ENCODE measurements at regions not wholly inside any gene's neighbourhood (a gene's known extent, or its start where the extent isn't known, plus 50 kb on each side); places are given as distances from the start of the nearest gene placed in this dataset.

GRCh38 chr2:111712361-111712760 lies 171.6 kb downstream of the ANAPC1 start:
- Mint-ChIP-seq H3K9me3 (no peaks in the 10 kb centered on the region), H3K4me1 (no peaks in the 10 kb centered on the region), H3K36me3 (no peaks in the 10 kb centered on the region), H3K27me3 (peaks cover 4% of the 10 kb centered on the region), H3K27ac (no peak overlapping the region), H3K4me3 (no peak overlapping the region)
- no peak for DNase-seq (ENCODE audit: low spot score in 2 of 2)
- no peak for ATAC-seq (ENCODE audit: low read depth)

- Mint-ChIP-seq H3K36me3 (no peaks in the 10 kb centered on the region), H3K27me3 (peaks cover 4% of the 10 kb centered on the region), H3K27ac (no peak overlapping the region), H3K9me3 (no peaks in the 10 kb centered on the region), H3K4me1 (no peaks in the 10 kb centered on the region), H3K4me3 (no peak overlapping the region)
- DNase-seq (ENCODE audit: low spot score in 2 of 2) (no peak), ATAC-seq (ENCODE audit: low read depth) (no peak)
These were observed 171.0 kb downstream of the ANAPC1 start for GRCh38 chr2:111712940-111713515.

- H3K4me3 Mint-ChIP-seq, result no peak overlapping the region
- no peaks in the 10 kb centered on the region for H3K4me1 Mint-ChIP-seq
- H3K27ac Mint-ChIP-seq, result no peak overlapping the region
- H3K36me3 Mint-ChIP-seq, result no peaks in the 10 kb centered on the region
- no peaks in the 10 kb centered on the region for H3K9me3 Mint-ChIP-seq
- no peak for ATAC-seq (ENCODE audit: low read depth)
- no peak for DNase-seq (ENCODE audit: low spot score in 2 of 2)
- peaks cover 4% of the 10 kb centered on the region for H3K27me3 Mint-ChIP-seq
These were observed 167.7 kb downstream of the ANAPC1 start for GRCh38 chr2:111715987-111716904.

GRCh38 chr2:111716905-111717775 lies 166.9 kb downstream of the ANAPC1 start:
- Mint-ChIP-seq H3K36me3 (no peaks in the 10 kb centered on the region), H3K9me3 (no peaks in the 10 kb centered on the region), H3K4me1 (no peaks in the 10 kb centered on the region), H3K27ac (no peak overlapping the region), H3K27me3 (peaks cover under 1% of the 10 kb centered on the region), H3K4me3 (no peak overlapping the region)
- DNase-seq (ENCODE audit: low spot score in 2 of 2) (no peak), ATAC-seq (ENCODE audit: low read depth) (no peak)
